Thyroid gland (tissue), 4 donors: ENCODE measurements at regions not wholly inside any gene's neighbourhood (a gene's known extent, or its start where the extent isn't known, plus 50 kb on each side); places are given as distances from the start of the nearest gene placed in this dataset.

Experiments
- POLR2A ChIP-seq, 2 donors: fragments of 450-650 bp; IDR thresholded peaks; one replicate each; pipeline ENCODE4 v1.6.1; 2017; ENCODE audit warnings: antibody characterized with exemption in 2 of 2, mild to moderate bottlenecking in 2 of 2, moderate library complexity in 1 of 2
- TF ChIP-seq, protein P1 (sequence below), 6 experiments: fragments of 200-600 bp in 3 of 6; fragments of 450-650 bp in 3 of 6; sonication (generic) in 3 of 6; IDR thresholded peaks; one replicate each; pipeline ENCODE4 v1.5.1; 2016 to 2019; ENCODE audit warnings: antibody characterized with exemption in 6 of 6, mild to moderate bottlenecking in 2 of 6, inconsistent platforms in 1 of 6, moderate library complexity in 1 of 6

DNA sequence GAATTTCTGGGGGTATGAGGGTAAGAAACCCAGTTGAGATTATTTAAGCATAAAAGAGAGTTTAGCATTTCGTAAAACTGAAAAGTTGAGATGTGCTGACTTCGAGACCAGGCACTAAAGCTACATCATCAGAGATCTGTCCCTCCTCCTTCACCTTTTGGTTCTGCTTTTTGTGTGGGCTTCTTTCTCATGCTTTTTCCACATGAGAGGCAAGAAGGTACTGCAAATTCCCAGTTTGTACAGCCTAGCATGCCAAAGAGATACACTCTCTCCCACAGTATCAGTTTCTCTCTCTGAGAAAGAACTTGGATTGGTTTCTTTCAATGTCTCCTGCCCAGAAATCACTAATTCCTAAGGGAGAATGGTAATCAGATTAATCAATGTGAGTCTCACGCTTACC lies 584.7 kb downstream of the SEMA5A start:
- TF ChIP-seq, protein P1, sequence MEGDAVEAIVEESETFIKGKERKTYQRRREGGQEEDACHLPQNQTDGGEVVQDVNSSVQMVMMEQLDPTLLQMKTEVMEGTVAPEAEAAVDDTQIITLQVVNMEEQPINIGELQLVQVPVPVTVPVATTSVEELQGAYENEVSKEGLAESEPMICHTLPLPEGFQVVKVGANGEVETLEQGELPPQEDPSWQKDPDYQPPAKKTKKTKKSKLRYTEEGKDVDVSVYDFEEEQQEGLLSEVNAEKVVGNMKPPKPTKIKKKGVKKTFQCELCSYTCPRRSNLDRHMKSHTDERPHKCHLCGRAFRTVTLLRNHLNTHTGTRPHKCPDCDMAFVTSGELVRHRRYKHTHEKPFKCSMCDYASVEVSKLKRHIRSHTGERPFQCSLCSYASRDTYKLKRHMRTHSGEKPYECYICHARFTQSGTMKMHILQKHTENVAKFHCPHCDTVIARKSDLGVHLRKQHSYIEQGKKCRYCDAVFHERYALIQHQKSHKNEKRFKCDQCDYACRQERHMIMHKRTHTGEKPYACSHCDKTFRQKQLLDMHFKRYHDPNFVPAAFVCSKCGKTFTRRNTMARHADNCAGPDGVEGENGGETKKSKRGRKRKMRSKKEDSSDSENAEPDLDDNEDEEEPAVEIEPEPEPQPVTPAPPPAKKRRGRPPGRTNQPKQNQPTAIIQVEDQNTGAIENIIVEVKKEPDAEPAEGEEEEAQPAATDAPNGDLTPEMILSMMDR (IDR thresholded peaks at IDR 0.05), result no peak
- no peak for TF ChIP-seq POLR2A (IDR thresholded peaks at IDR 0.05)
